ENCODE measurements at regions not wholly inside any gene's neighbourhood (a gene's known extent, or its start where the extent isn't known, plus 50 kb on each side); places are given as distances from the start of the nearest gene placed in this dataset.
A peak's percentile ranks its signal among the peaks of the same experiment; 100 is the strongest.

DNA sequence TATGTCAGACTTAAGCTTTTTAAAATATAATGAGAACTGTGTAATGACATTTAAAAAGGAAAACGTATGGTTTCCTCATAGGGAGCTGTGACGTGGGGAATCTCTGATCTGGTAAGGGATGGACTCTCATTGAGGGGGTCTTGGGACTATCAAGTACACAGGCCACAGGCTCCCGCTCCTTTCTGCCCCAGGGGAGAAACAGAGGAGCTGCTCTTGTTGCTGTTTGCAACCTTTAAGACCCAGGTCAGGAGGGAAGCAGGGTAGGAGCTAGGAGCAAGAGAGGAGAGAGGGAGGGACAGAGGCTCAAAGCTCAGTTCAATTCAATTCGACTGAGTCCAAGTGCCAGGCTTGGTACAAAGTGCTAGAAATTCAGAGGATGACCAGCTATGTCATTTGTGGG, 185.1 kb upstream of the CSF3R start:
- Histone ChIP-seq H3K27ac (no peak overlapping the region), H3K9me3 (no peaks in the 10 kb centered on the region), H3K27me3 (peaks cover 0 to 73% (median 8%) of the 10 kb centered on the region in 3 donors), H3K36me3 (no peaks in the 10 kb centered on the region), H3K4me1 (no peaks in the 10 kb centered on the region), H3K4me3 (no peak overlapping the region)
- TF ChIP-seq POLR2A (IDR thresholded peaks at IDR 0.05), result no peak
- TF ChIP-seq EP300 (IDR thresholded peaks at IDR 0.05), result no peak
- no peak for TF ChIP-seq POLR2AphosphoS5 (IDR thresholded peaks at IDR 0.05)
- TF ChIP-seq, protein P1, sequence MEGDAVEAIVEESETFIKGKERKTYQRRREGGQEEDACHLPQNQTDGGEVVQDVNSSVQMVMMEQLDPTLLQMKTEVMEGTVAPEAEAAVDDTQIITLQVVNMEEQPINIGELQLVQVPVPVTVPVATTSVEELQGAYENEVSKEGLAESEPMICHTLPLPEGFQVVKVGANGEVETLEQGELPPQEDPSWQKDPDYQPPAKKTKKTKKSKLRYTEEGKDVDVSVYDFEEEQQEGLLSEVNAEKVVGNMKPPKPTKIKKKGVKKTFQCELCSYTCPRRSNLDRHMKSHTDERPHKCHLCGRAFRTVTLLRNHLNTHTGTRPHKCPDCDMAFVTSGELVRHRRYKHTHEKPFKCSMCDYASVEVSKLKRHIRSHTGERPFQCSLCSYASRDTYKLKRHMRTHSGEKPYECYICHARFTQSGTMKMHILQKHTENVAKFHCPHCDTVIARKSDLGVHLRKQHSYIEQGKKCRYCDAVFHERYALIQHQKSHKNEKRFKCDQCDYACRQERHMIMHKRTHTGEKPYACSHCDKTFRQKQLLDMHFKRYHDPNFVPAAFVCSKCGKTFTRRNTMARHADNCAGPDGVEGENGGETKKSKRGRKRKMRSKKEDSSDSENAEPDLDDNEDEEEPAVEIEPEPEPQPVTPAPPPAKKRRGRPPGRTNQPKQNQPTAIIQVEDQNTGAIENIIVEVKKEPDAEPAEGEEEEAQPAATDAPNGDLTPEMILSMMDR (IDR thresholded peaks at IDR 0.05), result no peak
- 41 to 55% (median 49%) methylated on average over 4 of the region's 4 CpGs for WGBS, 5 donors
- intact Hi-C loops (cut with DNase I; ENCODE audit: low total_unique reads), result no loop called here
- DNase-seq, result no peak

DNA sequence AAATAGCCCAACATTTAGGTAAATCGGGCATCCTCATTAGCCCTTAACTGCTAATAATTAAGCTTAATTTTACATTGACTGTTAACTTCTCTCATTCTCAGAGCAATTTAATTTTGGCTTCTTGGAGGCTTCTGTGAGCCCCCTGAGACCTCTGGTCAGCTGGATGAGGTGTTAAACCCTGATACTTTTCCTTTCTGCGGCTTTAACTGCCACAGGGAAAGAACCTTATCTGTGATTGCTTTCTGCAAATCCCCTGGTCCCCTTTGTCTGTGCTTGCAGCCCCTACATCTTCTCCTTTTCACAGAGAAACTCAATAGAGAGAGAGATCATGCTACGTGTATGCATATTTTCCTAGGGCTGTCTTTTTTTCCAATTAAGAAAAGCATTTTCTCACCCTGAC, 184.5 kb upstream of the CSF3R start:
- no peaks in the 10 kb centered on the region for H3K36me3 ChIP-seq
- no peak for DNase-seq
- no peaks in the 10 kb centered on the region for H3K4me1 ChIP-seq
- no peak overlapping the region for H3K27ac ChIP-seq
- TF ChIP-seq, protein P1 (IDR thresholded peaks at IDR 0.05), result no peak
- no peak for TF ChIP-seq POLR2A (IDR thresholded peaks at IDR 0.05)
- TF ChIP-seq EP300 (IDR thresholded peaks at IDR 0.05), result no peak
- no peak for TF ChIP-seq POLR2AphosphoS5 (IDR thresholded peaks at IDR 0.05)
- peaks cover 0 to 67% (median 3%) of the 10 kb centered on the region in 3 donors for H3K27me3 ChIP-seq
- intact Hi-C loops (cut with DNase I; ENCODE audit: low total_unique reads), result no loop called here
- no peak overlapping the region for H3K4me3 ChIP-seq
- no peaks in the 10 kb centered on the region for H3K9me3 ChIP-seq
- 49 to 67% (median 58%) methylated on average over 3 of the region's 3 CpGs for WGBS, 5 donors

- WGBS, 5 donors, result 68 to 86% (median 74%) methylated on average over 9 of the region's 9 CpGs
- Histone ChIP-seq H3K36me3 (no peaks in the 10 kb centered on the region), H3K4me3 (no peak overlapping the region), H3K4me1 (no peaks in the 10 kb centered on the region), H3K27me3 (peaks cover 0 to 59% (median under 1%) of the 10 kb centered on the region in 3 donors), H3K27ac (no peak overlapping the region), H3K9me3 (no peaks in the 10 kb centered on the region)
- intact Hi-C loops (cut with DNase I; ENCODE audit: low total_unique reads), result no loop called here
- peak in 1 of 2 donors; percentile 18 for DNase-seq
- TF ChIP-seq EP300 (IDR thresholded peaks at IDR 0.05) (no peak), POLR2A (IDR thresholded peaks at IDR 0.05) (no peak), POLR2AphosphoS5 (IDR thresholded peaks at IDR 0.05) (no peak)
These were observed 182.9 kb upstream of the CSF3R start for GRCh38 chr1:36665478-36666080.

GRCh38 chr1:36664571-36665287, 182.0 kb upstream of the CSF3R start:
- Histone ChIP-seq H3K27me3 (peaks cover 0 to 59% (median 2%) of the 10 kb centered on the region in 3 donors), H3K4me3 (no peak overlapping the region), H3K4me1 (no peaks in the 10 kb centered on the region), H3K36me3 (no peaks in the 10 kb centered on the region), H3K9me3 (no peaks in the 10 kb centered on the region), H3K27ac (no peak overlapping the region)
- intact Hi-C loops (cut with DNase I; ENCODE audit: low total_unique reads), result no loop called here
- peak in 1 of 2 donors; percentile 19 for DNase-seq
- WGBS, 5 donors, result 50 to 61% (median 53%) methylated on average over 9 to 11 of the region's 11 CpGs
- TF ChIP-seq EP300 (IDR thresholded peaks at IDR 0.05) (no peak), POLR2A (IDR thresholded peaks at IDR 0.05) (no peak), POLR2AphosphoS5 (IDR thresholded peaks at IDR 0.05) (no peak)
- TF ChIP-seq, protein P1 (IDR thresholded peaks at IDR 0.05), result no peak
